Body of pancreas (tissue), 4 donors: ENCODE measurements at regions not wholly inside any gene's neighbourhood (a gene's known extent, or its start where the extent isn't known, plus 50 kb on each side); places are given as distances from the start of the nearest gene placed in this dataset.

Source experiments
- POLR2A ChIP-seq, 3 donors: fragments of 450-650 bp; IDR thresholded peaks; one replicate each; pipeline ENCODE4 v1.6.1; 2016; ENCODE audit warnings: antibody characterized with exemption in 3 of 3, mild to moderate bottlenecking in 2 of 3
- TF ChIP-seq, protein P1 (sequence below), 7 experiments: fragments of 450-650 bp in 4 of 7; fragments of 200-600 bp in 3 of 7; sonication (generic) in 3 of 7; IDR thresholded peaks; one replicate each; pipeline ENCODE4 v1.5.1; 2016 to 2019; ENCODE audit warnings: antibody characterized with exemption in 7 of 7

DNA sequence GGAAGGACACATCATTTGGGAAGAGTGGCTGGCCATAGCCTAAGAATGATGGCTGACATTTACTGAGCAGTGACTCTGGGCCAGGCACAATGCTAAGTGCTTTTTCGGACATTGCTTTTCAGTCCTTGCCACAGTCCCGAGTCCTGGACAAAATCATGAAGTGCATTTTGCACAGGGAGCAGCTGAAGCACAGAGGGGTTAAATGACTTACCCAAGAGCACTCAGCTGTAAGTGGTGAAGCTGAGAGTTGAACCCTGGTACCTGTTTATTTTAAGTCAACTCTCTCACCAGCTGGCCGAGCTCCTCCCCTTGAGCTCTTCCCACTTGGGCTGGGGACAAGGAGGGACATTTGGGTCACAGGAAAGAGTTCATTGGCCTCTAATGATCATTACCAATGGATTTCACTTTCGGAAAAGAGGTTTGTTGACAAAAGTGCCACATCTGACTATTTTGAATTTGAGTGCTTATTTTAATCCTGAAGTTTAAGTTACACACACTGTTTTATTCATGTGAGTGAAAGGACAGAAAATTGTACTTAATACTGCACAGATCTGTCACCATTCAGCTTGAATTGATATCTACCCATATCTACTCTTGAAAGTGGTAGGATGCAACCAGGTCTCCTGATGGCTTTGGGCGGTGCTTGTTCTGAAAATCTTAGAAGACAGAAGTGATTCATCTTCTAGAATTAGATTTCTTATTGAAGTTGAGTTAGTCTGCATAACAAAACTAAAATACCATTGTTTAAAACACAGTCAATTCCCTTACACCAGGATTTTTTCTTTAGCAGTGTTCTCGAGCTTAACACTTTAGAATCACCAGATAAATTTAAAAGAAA is 368.7 kb upstream of the PROK2 start:
- TF ChIP-seq, protein P1, sequence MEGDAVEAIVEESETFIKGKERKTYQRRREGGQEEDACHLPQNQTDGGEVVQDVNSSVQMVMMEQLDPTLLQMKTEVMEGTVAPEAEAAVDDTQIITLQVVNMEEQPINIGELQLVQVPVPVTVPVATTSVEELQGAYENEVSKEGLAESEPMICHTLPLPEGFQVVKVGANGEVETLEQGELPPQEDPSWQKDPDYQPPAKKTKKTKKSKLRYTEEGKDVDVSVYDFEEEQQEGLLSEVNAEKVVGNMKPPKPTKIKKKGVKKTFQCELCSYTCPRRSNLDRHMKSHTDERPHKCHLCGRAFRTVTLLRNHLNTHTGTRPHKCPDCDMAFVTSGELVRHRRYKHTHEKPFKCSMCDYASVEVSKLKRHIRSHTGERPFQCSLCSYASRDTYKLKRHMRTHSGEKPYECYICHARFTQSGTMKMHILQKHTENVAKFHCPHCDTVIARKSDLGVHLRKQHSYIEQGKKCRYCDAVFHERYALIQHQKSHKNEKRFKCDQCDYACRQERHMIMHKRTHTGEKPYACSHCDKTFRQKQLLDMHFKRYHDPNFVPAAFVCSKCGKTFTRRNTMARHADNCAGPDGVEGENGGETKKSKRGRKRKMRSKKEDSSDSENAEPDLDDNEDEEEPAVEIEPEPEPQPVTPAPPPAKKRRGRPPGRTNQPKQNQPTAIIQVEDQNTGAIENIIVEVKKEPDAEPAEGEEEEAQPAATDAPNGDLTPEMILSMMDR (IDR thresholded peaks at IDR 0.05) = no peak
- TF ChIP-seq POLR2A (IDR thresholded peaks at IDR 0.05) = no peak
